ENCODE measurements at regions not wholly inside any gene's neighbourhood (a gene's known extent, or its start where the extent isn't known, plus 50 kb on each side); places are given as distances from the start of the nearest gene placed in this dataset.

DNA sequence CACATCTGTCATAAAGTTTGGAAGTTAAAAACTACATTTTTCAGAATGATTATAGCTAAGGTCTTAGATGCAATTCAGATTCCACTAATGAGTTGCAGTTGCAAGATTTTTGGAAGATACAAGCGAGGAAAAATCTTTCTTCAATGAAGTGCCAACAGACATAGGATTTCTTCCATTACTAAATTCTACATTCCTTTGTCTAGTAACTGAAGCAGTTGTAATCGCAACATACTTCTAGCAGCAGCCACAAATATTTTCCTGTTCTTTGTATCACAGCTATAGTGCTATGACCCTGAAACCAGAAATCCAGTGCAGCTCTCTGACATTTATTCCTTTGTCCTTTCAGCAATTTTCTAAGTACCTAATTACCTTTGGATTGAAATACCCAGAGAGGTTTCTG lies 225.2 kb upstream of the SLIT2 start:
- TF ChIP-seq, protein P1, sequence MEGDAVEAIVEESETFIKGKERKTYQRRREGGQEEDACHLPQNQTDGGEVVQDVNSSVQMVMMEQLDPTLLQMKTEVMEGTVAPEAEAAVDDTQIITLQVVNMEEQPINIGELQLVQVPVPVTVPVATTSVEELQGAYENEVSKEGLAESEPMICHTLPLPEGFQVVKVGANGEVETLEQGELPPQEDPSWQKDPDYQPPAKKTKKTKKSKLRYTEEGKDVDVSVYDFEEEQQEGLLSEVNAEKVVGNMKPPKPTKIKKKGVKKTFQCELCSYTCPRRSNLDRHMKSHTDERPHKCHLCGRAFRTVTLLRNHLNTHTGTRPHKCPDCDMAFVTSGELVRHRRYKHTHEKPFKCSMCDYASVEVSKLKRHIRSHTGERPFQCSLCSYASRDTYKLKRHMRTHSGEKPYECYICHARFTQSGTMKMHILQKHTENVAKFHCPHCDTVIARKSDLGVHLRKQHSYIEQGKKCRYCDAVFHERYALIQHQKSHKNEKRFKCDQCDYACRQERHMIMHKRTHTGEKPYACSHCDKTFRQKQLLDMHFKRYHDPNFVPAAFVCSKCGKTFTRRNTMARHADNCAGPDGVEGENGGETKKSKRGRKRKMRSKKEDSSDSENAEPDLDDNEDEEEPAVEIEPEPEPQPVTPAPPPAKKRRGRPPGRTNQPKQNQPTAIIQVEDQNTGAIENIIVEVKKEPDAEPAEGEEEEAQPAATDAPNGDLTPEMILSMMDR (conservative IDR thresholded peaks at IDR 0.05; ENCODE audit: low read depth, low read length) = no peak
- no peak for TF ChIP-seq EZH2 (IDR thresholded peaks at IDR 0.05; ENCODE audit: borderline replicate concordance, low read depth, low read length, poor library complexity, severe bottlenecking)
